Kidney epithelial cell (primary cell): ENCODE measurements at regions not wholly inside any gene's neighbourhood (a gene's known extent, or its start where the extent isn't known, plus 50 kb on each side); places are given as distances from the start of the nearest gene placed in this dataset.

ENCODE experiments used
- DNase-seq: peaks from one replicate; pipeline ENCODE4 v3.0.0-alpha.2; 2010; ENCODE audit warnings: low read depth
- H3K27me3 ChIP-seq: 2 replicates; pipeline ENCODE4 v1.6.0; 2011; ENCODE audit warnings: low read length; ENCODE audit not compliant: control insufficient read depth, insufficient read depth
- H3K36me3 ChIP-seq: 2 replicates; pipeline ENCODE4 v1.5.1; 2011; ENCODE audit warnings: low read length; ENCODE audit not compliant: control insufficient read depth, insufficient read depth
- H3K4me3 ChIP-seq: 2 replicates; pipeline ENCODE4 v1.5.1; 2011; ENCODE audit warnings: low read depth, mild to moderate bottlenecking, control low read depth, low read length
- TF ChIP-seq, protein P1 (sequence below): IDR thresholded peaks from 2 replicates; pipeline ENCODE4 v1.5.1; 2011; ENCODE audit warnings: mild to moderate bottlenecking, moderate library complexity, low read length, control low read depth, inconsistent platforms; ENCODE audit not compliant: insufficient read depth, poor library complexity, severe bottlenecking

GRCh38 chr10:111206521-111206920, 129.7 kb downstream of the ADRA2A start:
- no peak for DNase-seq
- no peak overlapping the region for H3K4me3 ChIP-seq
- H3K27me3 ChIP-seq: no peaks in the 10 kb centered on the region
- TF ChIP-seq, protein P1, sequence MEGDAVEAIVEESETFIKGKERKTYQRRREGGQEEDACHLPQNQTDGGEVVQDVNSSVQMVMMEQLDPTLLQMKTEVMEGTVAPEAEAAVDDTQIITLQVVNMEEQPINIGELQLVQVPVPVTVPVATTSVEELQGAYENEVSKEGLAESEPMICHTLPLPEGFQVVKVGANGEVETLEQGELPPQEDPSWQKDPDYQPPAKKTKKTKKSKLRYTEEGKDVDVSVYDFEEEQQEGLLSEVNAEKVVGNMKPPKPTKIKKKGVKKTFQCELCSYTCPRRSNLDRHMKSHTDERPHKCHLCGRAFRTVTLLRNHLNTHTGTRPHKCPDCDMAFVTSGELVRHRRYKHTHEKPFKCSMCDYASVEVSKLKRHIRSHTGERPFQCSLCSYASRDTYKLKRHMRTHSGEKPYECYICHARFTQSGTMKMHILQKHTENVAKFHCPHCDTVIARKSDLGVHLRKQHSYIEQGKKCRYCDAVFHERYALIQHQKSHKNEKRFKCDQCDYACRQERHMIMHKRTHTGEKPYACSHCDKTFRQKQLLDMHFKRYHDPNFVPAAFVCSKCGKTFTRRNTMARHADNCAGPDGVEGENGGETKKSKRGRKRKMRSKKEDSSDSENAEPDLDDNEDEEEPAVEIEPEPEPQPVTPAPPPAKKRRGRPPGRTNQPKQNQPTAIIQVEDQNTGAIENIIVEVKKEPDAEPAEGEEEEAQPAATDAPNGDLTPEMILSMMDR: no peak
- H3K36me3 ChIP-seq: no peaks in the 10 kb centered on the region

DNA sequence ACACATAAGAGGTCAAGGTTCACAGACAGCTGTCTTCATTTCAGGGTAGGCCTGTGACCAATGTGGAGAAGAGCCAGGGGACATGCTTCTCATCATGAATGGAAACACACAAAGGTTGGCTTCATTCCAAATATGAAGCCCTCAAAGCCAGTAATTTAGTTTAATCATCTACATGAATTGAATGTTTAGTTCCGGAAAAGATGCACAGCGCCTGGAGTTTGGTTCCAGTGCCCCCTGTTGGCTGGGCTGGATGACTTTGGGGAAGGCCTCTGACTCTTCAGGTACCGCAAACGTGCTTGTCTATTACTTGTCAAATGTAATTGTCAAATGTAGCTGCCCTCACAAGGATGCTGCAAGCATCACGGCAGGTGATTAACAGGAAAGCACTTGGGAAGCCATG, 130.7 kb downstream of the ADRA2A start:
- Histone ChIP-seq H3K4me3 (no peak overlapping the region), H3K27me3 (no peaks in the 10 kb centered on the region), H3K36me3 (no peaks in the 10 kb centered on the region)
- TF ChIP-seq, protein P1: no peak
- no peak for DNase-seq

DNA sequence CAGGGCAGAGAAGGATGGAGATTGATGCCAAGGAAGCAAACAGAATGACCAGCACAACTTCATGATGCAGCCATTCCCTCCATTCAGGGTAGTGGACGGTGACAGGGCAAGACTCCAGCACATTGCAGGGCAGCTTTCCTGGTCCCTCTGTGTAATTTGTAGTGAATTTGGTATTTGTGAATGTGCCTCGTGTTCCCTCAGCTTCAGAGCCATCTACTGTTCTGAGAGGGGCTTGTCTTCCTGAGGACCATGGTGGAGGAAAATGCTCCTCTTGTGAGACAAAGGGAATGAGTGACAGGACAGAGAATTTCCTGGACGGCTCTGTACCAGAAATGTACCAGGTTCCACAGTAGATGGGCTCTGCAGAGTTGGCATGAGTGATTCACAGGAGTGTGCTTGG, 132.1 kb downstream of the ADRA2A start:
- TF ChIP-seq, protein P1: no peak
- no peak for DNase-seq
- H3K36me3 ChIP-seq: no peaks in the 10 kb centered on the region
- H3K27me3 ChIP-seq: no peaks in the 10 kb centered on the region
- H3K4me3 ChIP-seq: no peak overlapping the region

- no peaks in the 10 kb centered on the region for H3K36me3 ChIP-seq
- no peak overlapping the region for H3K4me3 ChIP-seq
- TF ChIP-seq, protein P1: no peak
- no peak for DNase-seq
- H3K27me3 ChIP-seq: no peaks in the 10 kb centered on the region
Measured at GRCh38 chr10:111209692-111210091, 132.9 kb downstream of the ADRA2A start.

DNA sequence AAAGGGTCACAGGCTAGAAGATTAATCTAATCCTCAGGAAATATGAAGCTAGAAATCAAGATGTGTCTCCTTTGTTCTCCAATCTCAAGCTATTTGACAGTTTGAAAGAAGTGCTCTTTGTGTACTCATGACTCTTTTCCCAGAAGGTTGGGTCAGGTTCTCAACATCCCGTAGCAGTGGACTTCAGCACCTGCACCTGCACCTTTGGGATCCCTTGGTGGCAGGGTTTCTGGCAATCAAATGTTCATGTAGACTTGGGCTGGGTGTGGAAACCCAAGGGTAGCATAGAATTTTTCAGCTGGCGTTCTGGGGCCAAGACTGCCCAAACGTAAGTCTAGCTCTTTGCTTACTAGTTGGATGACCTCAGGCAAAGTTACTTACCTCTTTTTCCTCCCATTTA, 134.4 kb downstream of the ADRA2A start:
- no peak for DNase-seq
- Histone ChIP-seq H3K4me3 (no peak overlapping the region), H3K36me3 (no peaks in the 10 kb centered on the region), H3K27me3 (no peaks in the 10 kb centered on the region)
- TF ChIP-seq, protein P1: no peak

DNA sequence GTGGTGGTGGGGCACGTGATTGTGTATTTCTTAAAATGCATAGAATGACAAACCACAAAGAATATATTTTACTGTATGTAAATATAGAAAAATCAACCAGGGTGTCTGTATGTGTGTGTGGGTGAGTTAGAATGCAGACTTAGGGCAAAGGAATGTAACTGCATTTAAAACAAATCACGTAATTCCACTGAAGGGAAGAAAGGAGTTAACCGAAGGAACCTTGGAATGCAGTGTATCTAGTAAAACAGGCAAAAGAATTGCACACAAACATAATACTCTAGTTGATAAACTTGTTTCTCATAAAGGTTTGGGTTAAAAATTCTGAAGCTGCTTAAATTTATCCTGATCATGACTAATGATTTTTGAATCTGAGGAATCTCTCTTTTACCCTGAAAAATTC, 134.9 kb downstream of the ADRA2A start:
- TF ChIP-seq, protein P1: no peak
- H3K36me3 ChIP-seq: no peaks in the 10 kb centered on the region
- peak; percentile 7 for DNase-seq
- H3K27me3 ChIP-seq: no peaks in the 10 kb centered on the region
- H3K4me3 ChIP-seq: no peak overlapping the region
